K562 (cell line): ENCODE measurements at regions not wholly inside any gene's neighbourhood (a gene's known extent, or its start where the extent isn't known, plus 50 kb on each side); places are given as distances from the start of the nearest gene placed in this dataset.

Source experiments
- ATAC-seq: fragments of 200-7000 bp; cut with Tn5 transposase; 3 replicates; pipeline ENCODE4 v1.9.1; 2020; ENCODE audit warnings: moderate library complexity
- BruUV-seq: library from RNA; stranded (reverse); fragments of 400-500 nt; replicated peaks from 2 replicates; lab custom pipeline; 2021; lab: Mats Ljungman, UMichigan
- CTCF ChIA-PET: fragments of 300-600 bp; formaldehyde crosslinking; extraction: SDS; loops from one replicate; lab custom pipeline; 2021; ENCODE audit warnings: low intra/inter-chr PET ratio; lab: Yijun Ruan, JAX
- POLR2A ChIA-PET: fragments of 300-600, 350-650 bp; sonication (Branson Sonifier 250); formaldehyde crosslinking; extraction: SDS; loops from one replicate; lab custom pipeline; 2021; ENCODE audit warnings: antibody characterized with exemption, inconsistent platforms; lab: Yijun Ruan, JAX
- DNase-seq, 4 experiments: peaks; one replicate each; pipeline versions ENCODE4 v3.0.0 to v3.0.0-alpha.2; 2011 to 2018; ENCODE audit warnings: low spot score in 3 of 4, mixed read lengths in 3 of 4; ENCODE audit errors: extremely low read depth in 1 of 4
- FAIRE-seq: peaks from 2 replicates; lab custom pipeline; 2011; peaks lifted over from hg19 to GRCh38; lab: Jason Lieb, UNC
- H2AFZ ChIP-seq: 2 replicates; pipeline ENCODE4 v1.6.0; 2011; ENCODE audit warnings: low read depth, low read length, control low read depth, inconsistent platforms
- H3K27ac ChIP-seq: fragments of 200-600 bp; 3 replicates; pipeline ENCODE4 v1.8.0; 2011; ENCODE audit warnings: low read depth, mild to moderate bottlenecking, control low read depth, inconsistent platforms, low read length, moderate library complexity, mixed read lengths; ENCODE audit errors: extremely low read depth
- H3K27me3 ChIP-seq, 2 experiments: fragments of 300-600 bp in 1 of 2; 2 replicates in 1 of 2; 3 replicates in 1 of 2; pipeline versions ENCODE4 v1.6.0 to v1.8.0; 2011; ENCODE audit warnings: inconsistent platforms in 2 of 2, low read length in 2 of 2, mild to moderate bottlenecking in 1 of 2, mixed read lengths in 1 of 2, moderate library complexity in 1 of 2; ENCODE audit not compliant: control insufficient read depth in 2 of 2, insufficient read depth in 2 of 2
- H3K36me3 ChIP-seq: fragments of 300-600 bp; 3 replicates; pipeline ENCODE4 v1.8.0; 2011; ENCODE audit warnings: mild to moderate bottlenecking, low read length, inconsistent platforms; ENCODE audit not compliant: control insufficient read depth, insufficient read depth
- H3K4me1 ChIP-seq, 2 experiments: fragments of 200-600 bp in 1 of 2; replicated peaks in 1 of 2; 2 replicates in 1 of 2; 3 replicates in 1 of 2; pipeline versions ENCODE4 v1.5.1 to v1.8.0; 2011; ENCODE audit warnings: inconsistent platforms in 2 of 2, low read length in 2 of 2, mild to moderate bottlenecking in 1 of 2, mixed read lengths in 1 of 2, moderate library complexity in 1 of 2; ENCODE audit not compliant: control insufficient read depth in 2 of 2, insufficient read depth in 2 of 2
- H3K4me2 ChIP-seq: 2 replicates; pipeline ENCODE4 v1.6.1; 2011; ENCODE audit warnings: low read length, control low read depth, inconsistent platforms, mixed read lengths; ENCODE audit not compliant: insufficient read depth
- H3K4me3 ChIP-seq: fragments of 200-600 bp; sonication (generic), shearing (Covaris generic); 2 replicates; pipeline ENCODE4 v1.5.1; 2016; ENCODE audit warnings: control low read depth, inconsistent platforms
- H3K79me2 ChIP-seq: fragments of 200-600 bp; 3 replicates; pipeline ENCODE4 v1.8.0; 2011; ENCODE audit warnings: low read length, inconsistent platforms; ENCODE audit not compliant: control insufficient read depth, insufficient read depth
- H3K9ac ChIP-seq, 2 experiments: 2 replicates each; pipeline versions ENCODE4 v1.6.0 to v1.6.1; 2011; ENCODE audit warnings: low read depth in 2 of 2, low read length in 2 of 2, control low read depth in 1 of 2, inconsistent platforms in 1 of 2, mild to moderate bottlenecking in 1 of 2, mixed read lengths in 1 of 2; ENCODE audit not compliant: insufficient read depth in 1 of 2
- H3K9me1 ChIP-seq: one replicate; pipeline ENCODE4 v1.6.0; 2011; ENCODE audit warnings: inconsistent platforms, mild to moderate bottlenecking, low read length, moderate library complexity; ENCODE audit not compliant: control insufficient read depth, insufficient read depth
- H3K9me3 ChIP-seq: replicated peaks from 2 replicates; pipeline ENCODE4 v1.5.1; 2011; ENCODE audit warnings: low read depth, low read length, inconsistent platforms; ENCODE audit not compliant: control insufficient read depth, insufficient read depth
- H4K20me1 ChIP-seq: replicated peaks from 2 replicates; pipeline ENCODE4 v1.6.1; 2011; ENCODE audit warnings: low read length, inconsistent platforms, mixed read lengths; ENCODE audit not compliant: control insufficient read depth, insufficient read depth
- DNMT1 ChIP-seq: fragments of 450-650 bp; IDR thresholded peaks from 2 replicates; pipeline ENCODE4 v1.6.1; 2016; ENCODE audit warnings: antibody characterized with exemption, mild to moderate bottlenecking
- HES1 ChIP-seq: fragments of 450-650 bp; IDR thresholded peaks from 2 replicates; pipeline ENCODE4 v1.6.1; 2016; ENCODE audit warnings: low read depth, mild to moderate bottlenecking, moderate library complexity
- JUNB ChIP-seq: fragments of 450-650 bp; formaldehyde crosslinking; conservative IDR thresholded peaks from 2 replicates; pipeline ENCODE4 v1.4.0; 2020; ENCODE audit warnings: mild to moderate bottlenecking
- KDM5B ChIP-seq: fragments of 200-600 bp; sonication (generic); IDR thresholded peaks from 2 replicates; pipeline ENCODE4 v1.6.1; 2012; ENCODE audit warnings: low read depth, mild to moderate bottlenecking, moderate library complexity, low read length, control low read depth, inconsistent platforms; ENCODE audit not compliant: insufficient replicate concordance
- MNT ChIP-seq, 2 experiments: fragments of 450-650 bp; conservative IDR thresholded peaks; 2 replicates each; pipeline ENCODE4 v1.6.1; 2017; ENCODE audit warnings: mild to moderate bottlenecking in 2 of 2, moderate library complexity in 2 of 2
- PCBP2 ChIP-seq: fragments of 200-400 bp; formaldehyde crosslinking; IDR thresholded peaks from 2 replicates; pipeline ENCODE4 v1.6.1; 2018; ENCODE audit warnings: low read length, low read depth, mild to moderate bottlenecking, moderate library complexity; ENCODE audit not compliant: poor library complexity, severe bottlenecking
- SAFB2 ChIP-seq: fragments of 200-400 bp; formaldehyde crosslinking; IDR thresholded peaks from 2 replicates; pipeline ENCODE4 v1.6.1; 2018; ENCODE audit warnings: borderline replicate concordance, low read length, low read depth, moderate library complexity; ENCODE audit not compliant: severe bottlenecking
- SIRT6 ChIP-seq: IDR thresholded peaks from one replicate; pipeline ENCODE4 v1.6.1; 2012; ENCODE audit warnings: low read depth, mild to moderate bottlenecking, control low read depth, inconsistent platforms, low read length, moderate library complexity
- STAT5A ChIP-seq: IDR thresholded peaks from 2 replicates; pipeline ENCODE4 v1.6.1; 2012; ENCODE audit warnings: low read length, inconsistent platforms, borderline replicate concordance
- ZBTB33 ChIP-seq: sonication (generic); formaldehyde crosslinking; IDR thresholded peaks from 2 replicates; pipeline ENCODE4 v1.8.1; 2023; ENCODE audit warnings: mild to moderate bottlenecking, missing genetic modification reagents
- ZKSCAN1 ChIP-seq: fragments of 150-350 bp; IDR thresholded peaks from 2 replicates; pipeline ENCODE4 v1.6.1; 2016; ENCODE audit warnings: low read depth, low read length
- ZNF830 ChIP-seq: fragments of 250-450 bp; sonication (Bioruptor Pico); IDR thresholded peaks from 2 replicates; pipeline ENCODE4 v1.5.0; 2021; ENCODE audit warnings: mild to moderate bottlenecking
- ZSCAN29 ChIP-seq: fragments of 450-650 bp; IDR thresholded peaks from 2 replicates; pipeline ENCODE4 v1.6.1; 2017
- whole genome bisulfite sequencing: fragments of 100-300 bp; shearing (Covaris generic); methylation state at CpG from one replicate; pipeline ENCODE4 v1.1.6; 2016; ENCODE audit warnings: low coverage, mixed read lengths; ENCODE audit not compliant: insufficient coverage; ENCODE audit errors: missing lambda C conversion rate; 5-methylcytosine and 5-hydroxymethylcytosine counted together
- in situ Hi-C: fragments of 300-500 bp; cut with MboI; formaldehyde crosslinking; loops from 4 replicates; pipeline ENCODE4 v1.15.0; 2018; ENCODE audit warnings: inconsistent platforms, mixed read lengths
- intact Hi-C: fragments of 100-400 bp; cut with micrococcal nuclease; formaldehyde crosslinking; loops from 2 replicates; pipeline ENCODE4 v1.14.2; 2022

- no peak for TF ChIP-seq DNMT1
- TF ChIP-seq JUNB = no peak
- TF ChIP-seq ZNF830 = no peak
- no peak for TF ChIP-seq HES1
- no peak for TF ChIP-seq STAT5A
- TF ChIP-seq ZKSCAN1 = no peak
- no peak for TF ChIP-seq SAFB2
- no peak for TF ChIP-seq ZBTB33 (CRISPR knock-in tag)
- no peak for TF ChIP-seq KDM5B
- no peak for TF ChIP-seq SIRT6
- no peak for TF ChIP-seq PCBP2
- TF ChIP-seq ZSCAN29 = no peak
- no peak for TF ChIP-seq MNT (conservative IDR thresholded peaks at IDR 0.05)
- no peak overlapping the region for H3K4me3 ChIP-seq
- no TSS peak for BruUV-seq
- no peaks in the 10 kb centered on the region for H3K9me3 ChIP-seq
- ATAC-seq = no peak
- in situ Hi-C loops = no loop called here
- H3K9ac ChIP-seq = no peak overlapping the region
- no peaks in the 10 kb centered on the region for H4K20me1 ChIP-seq
- no peak overlapping the region for H3K4me2 ChIP-seq
- no peaks in the 10 kb centered on the region for H3K4me1 ChIP-seq
- WGBS = 5% methylated on average over 10 of the region's 11 CpGs
- no peak overlapping the region for H2AFZ ChIP-seq
- no peak overlapping the region for H3K27ac ChIP-seq
- H3K27me3 ChIP-seq = no peaks in the 10 kb centered on the region
- CTCF ChIA-PET = no interaction called here
- no peaks in the 10 kb centered on the region for H3K36me3 ChIP-seq
- POLR2A ChIA-PET = no interaction called here
- H3K9me1 ChIP-seq = no peaks in the 10 kb centered on the region
- DNase-seq = no peak
- no peak for FAIRE-seq
- H3K79me2 ChIP-seq = no peaks in the 10 kb centered on the region
- intact Hi-C loops = no loop called here
Observed at GRCh38 chr18:68418226-68418868, 296.6 kb downstream of the TMX3 start.
